ENCODE measurements at regions not wholly inside any gene's neighbourhood (a gene's known extent, or its start where the extent isn't known, plus 50 kb on each side); places are given as distances from the start of the nearest gene placed in this dataset.
A peak's percentile ranks its signal among the peaks of the same experiment; 100 is the strongest.
"Not testable (repeated sequence)": the region's sequence is repeated elsewhere in the genome, so short reads cannot be mapped to it uniquely, and the experiment has no call there.

GRCh38 chr3:34066999-34067398, 268.6 kb downstream of the PDCD6IP start:
- no peak for DNase-seq

- no peak for DNase-seq
Measured at GRCh38 chr3:34067536-34068051, 269.2 kb downstream of the PDCD6IP start.

DNA sequence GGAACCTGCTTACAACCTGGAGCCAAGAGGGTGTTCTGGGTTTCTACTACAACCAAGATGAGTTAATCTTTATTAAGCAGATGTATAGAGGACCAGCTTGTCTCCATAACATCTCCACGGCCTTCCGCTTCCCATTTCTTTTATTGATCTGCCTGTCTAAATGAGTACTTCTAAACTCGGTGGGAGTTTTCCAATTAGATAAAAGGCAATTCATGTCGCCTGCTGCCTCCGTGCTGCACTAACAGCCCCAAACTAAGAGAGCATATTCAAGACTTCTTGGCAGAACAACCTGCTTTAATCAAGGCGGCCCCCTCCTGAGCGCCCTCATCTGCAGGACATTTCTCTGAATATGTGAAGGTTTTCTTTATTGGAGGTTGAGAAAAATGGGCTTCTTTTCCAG, 270.1 kb downstream of the PDCD6IP start:
- DNase-seq = no peak

DNA sequence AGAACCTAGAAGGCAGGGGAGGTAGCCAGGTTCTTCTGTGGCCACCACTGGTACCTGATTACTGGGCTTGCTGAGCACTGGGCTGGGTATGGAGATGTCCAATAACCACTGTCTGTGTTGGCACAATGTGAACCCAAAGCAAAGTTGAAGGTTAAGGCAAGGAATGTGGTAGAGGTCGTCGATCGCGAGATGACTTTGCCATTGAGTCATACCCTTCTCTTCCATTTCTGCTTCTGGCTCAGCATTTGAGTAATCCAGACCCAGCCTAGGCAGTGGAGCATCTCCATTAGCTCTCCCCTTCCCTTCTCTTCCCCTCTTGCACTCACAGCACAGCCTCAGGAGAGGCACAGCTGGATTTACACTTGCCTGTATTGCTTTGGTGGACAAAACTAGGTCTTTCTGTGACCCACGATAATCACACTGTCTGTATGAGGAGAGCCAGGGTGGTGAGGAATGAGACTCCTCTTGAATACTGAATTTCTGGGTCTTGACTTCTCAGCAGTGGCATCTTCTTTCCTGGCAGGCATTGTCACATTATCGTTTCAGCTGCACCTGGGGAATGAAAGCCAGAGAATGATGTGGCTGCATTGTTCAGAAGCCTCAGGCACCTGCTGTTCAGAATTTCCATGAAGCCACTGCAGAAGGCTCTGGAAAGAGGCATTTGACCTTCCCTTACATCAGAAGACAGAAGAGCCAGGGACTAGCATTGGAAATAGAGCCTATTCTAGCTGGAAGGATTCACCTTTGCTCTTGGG, 272.6 kb downstream of the PDCD6IP start:
- no peak for DNase-seq

DNA sequence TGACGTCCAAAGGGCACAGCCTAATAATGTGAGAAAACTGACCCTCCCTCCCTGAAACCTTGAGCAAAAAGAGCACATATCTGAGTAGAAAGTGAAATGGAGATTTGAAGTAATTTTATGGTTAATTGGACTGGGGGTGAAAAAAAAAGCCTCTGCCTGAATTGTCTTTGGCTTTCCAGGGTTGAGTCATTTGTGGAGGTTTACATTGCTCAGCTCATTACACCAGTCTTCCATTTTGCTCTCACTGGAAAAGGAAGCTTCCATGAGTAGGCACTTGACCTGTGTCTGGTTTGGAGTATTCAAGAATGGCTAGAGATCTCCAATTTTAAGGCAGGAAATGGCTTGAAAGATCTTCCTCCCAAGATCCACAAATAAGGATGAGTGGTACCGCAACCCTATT, 273.9 kb downstream of the PDCD6IP start:
- DNase-seq = no peak

DNA sequence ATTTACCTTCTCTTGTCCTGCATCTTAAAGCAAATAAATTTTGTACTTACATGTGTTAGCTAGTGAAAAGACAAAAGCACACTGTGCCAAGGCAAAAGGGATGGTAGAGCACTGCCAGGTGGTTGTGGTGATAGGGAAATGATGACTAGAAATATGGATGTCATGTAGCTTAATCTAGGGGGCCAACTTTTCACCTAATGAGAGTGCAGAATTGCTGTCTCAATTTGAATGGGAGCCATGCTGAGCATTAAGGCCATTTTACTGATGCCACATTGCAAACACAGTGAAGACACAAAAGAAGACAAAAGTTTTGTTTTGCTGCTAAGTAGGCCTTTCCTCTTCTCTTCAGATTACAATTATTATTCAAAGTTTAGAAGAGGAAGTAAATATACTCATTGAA, 274.7 kb downstream of the PDCD6IP start:
- DNase-seq = no peak

DNA sequence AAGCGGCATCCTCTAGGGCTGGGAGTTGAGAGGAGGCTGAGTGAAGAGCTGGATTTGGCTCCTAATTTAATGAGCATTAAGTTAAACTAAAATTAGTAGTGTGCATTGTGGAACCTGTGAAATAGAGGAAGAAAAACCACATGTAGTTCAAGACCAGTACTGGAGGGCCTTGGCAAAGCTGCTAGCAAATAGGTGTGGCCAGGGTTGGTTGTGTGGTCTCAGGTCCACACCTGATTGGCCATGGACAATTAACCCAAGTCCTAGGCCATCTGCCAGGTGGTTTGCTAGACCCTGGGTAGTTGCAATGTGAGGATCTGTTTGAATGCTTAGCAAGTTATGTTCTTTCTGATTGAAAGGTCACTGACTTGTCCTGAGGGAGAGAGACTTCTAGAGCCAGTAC, 275.5 kb downstream of the PDCD6IP start:
- no peak for DNase-seq

DNA sequence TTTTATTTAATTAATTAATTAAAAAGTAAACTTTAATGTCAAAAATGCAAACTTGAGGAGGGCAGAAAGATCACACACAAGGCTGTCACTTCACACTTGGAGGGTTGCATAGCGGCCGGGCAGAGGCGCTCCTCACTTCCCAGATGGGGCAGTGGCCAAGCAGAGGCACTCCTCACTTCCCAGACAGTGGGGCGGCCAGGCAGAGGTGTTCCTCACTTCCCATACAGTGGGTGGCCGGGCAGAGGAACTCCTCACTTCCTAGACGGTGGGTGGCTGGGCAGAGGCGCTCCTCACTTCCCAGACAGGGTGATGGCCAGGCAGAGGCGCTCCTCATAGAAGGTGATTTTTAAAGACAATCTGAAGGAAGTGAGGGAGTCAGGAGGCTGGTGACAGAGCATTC, 277.5 kb downstream of the PDCD6IP start:
- DNase-seq = no peak

DNA sequence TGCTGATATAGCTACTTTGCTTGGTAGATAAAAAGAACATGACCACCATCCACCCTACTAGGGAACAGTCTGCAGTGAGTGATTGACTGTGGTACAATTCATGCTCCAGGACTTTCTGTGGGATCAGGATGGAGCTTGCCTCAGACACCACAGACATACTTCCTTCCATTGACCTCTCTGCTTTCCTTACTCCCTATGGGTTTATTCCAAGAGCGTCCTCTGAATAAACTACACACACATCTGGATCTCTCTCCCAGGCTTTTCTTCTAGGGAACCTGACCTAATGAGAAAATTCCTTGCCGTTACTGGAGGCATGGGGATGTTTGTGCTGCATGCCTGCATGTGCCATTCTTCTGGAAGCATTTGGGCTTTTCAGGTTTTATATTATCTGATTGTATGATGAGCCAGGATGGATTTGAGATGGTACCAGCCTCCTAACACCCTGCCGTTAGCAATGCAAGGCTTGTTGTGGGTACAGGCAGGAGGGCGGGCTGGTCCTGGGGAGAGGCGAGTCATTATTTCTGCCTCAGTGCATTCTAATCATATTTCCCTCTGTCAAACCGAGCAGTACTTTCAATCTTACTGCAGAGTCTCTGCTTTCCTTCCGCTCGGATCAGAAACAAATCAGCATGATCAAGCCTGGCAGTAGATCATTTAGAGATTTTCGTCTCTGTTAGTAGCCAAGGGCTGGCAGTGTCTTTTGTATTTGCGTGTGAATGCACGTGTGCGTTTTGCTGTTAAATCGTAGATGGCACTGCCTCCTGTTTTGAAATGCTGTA, 279.2 kb downstream of the PDCD6IP start:
- no peak for DNase-seq

GRCh38 chr3:34078418-34078817, 280.0 kb downstream of the PDCD6IP start:
- no peak for DNase-seq

- not testable (repeated sequence) for DNase-seq
Measured at GRCh38 chr3:34079849-34080248, 281.4 kb downstream of the PDCD6IP start.

DNA sequence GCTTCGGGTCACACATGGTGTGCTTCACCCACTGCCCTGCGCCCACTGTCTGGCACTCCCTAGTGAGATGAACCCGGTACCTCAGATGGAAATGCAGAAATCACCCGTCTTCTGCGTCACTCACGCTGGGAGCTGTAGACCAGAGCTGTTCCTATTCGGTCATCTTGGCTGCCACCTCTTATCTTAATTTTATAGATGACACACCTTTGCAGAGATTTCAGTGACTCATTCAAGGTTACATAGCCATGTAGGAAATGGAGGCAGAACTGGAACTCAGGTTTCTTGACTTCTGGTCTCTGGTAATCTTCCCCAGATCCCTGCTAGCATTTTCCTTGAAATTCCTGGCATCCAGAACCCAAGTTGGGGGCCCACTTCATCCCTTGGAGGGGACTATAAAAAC, 291.9 kb downstream of the PDCD6IP start:
- DNase-seq = not testable (repeated sequence)

DNA sequence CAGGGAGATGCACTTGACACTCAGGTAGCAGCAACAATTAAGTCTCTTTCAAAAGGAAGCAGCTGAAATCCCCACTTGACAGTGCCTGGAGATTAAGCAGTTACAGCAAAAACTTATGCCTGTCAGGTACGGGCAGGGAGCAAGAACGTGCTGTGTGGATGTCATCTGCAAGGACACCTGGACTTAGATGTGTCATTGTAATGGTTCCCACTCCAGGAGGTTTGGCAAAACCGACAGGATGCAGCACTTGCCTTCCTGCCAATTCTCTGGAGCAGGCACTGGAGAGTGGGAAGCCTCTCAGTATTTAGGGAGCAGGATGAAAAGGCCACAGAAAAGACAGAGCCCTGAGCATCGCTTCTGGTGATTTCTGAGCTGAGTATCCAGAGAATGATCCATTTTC, 292.4 kb downstream of the PDCD6IP start:
- no peak for DNase-seq

DNA sequence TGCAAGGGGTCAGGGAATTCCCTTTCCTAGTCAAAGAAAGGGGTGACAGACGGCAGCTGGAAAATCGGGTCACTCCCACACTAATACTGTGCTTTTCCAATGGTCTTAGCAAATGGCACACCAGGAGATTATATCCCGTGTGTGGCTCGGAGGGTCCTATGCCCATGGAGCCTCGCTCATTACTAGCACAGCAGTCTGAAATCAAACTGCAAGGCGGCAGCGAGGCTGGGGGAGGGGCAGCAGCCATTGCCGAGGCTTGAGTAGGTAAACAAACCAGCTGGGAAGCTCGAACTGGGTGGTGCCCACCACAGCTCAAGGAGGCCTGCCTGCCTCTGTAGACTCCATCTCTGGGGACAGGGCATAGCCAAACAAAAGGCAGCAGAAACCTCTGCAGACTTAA, 295.9 kb downstream of the PDCD6IP start:
- DNase-seq = not testable (repeated sequence)

- no peak for DNase-seq
Measured at GRCh38 chr3:34102288-34102687, 303.9 kb downstream of the PDCD6IP start.

GRCh38 chr3:34106379-34106778, 307.9 kb downstream of the PDCD6IP start:
- no peak for DNase-seq

GRCh38 chr3:34106879-34107278, 308.4 kb downstream of the PDCD6IP start:
- peak; percentile 21 for DNase-seq

DNA sequence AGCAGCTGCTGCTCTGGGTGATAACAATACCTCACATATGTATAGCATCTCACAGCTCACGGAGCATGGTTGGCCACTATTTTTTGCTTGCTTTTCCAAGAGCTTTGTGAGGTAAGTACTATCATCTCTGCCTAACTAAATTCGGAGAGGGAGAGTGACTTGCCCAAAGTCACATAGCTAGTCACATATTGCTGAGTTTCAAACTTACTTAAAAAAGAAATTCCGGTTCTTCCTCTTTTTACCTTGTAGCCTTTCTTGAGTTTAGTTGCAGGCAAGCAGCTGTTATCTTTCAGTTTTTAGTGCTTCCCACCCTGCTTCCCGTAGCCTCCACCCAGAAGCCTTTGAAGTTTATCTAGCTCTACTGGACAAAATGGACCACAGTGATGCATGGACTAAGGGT, 309.2 kb downstream of the PDCD6IP start:
- DNase-seq = no peak

GRCh38 chr3:34109021-34109420, 310.6 kb downstream of the PDCD6IP start:
- DNase-seq = no peak

DNA sequence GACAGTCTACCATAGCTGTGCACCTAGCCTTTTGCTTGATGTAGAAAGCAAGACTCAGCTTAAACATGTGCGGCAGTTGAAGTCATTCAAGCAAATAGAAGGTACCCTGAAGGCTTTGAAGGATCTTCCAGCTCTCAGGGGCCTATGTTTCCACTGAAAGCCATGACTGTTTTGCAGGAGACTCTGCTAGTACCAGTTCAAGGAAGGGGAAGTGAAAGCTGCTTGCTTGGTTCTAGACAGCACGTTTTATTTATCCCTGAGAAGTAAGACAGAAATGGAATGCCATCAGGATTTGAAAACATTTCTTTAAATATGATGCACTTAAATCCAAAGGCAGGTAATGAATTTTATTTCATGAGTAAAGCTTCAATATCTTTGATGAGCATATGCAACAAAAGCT, 311.4 kb downstream of the PDCD6IP start:
- no peak for DNase-seq

- DNase-seq = no peak
Measured at GRCh38 chr3:34111361-34111760, 312.9 kb downstream of the PDCD6IP start.

DNA sequence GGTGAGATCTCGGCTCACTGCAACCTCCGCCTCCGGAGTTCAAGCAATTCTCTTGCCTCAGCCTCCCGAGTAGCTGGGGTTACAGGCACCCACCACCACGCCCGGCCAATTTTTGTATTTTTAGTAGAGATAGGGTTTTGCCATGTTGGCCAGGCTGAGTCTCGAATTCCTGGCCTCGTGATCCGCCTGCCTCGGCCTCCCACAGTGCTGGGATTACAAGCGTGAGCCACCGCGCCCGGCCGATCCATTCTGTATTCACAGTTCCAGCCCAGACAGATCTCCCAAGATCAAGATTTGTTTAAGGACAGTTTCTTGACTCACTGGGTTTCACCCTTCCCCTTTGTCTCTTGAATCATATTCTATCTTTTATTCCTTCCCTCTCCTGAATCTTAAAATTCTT, 313.8 kb downstream of the PDCD6IP start:
- not testable (repeated sequence) for DNase-seq

- DNase-seq = no peak
Measured at GRCh38 chr3:34131091-34131490, 332.7 kb downstream of the PDCD6IP start.

DNA sequence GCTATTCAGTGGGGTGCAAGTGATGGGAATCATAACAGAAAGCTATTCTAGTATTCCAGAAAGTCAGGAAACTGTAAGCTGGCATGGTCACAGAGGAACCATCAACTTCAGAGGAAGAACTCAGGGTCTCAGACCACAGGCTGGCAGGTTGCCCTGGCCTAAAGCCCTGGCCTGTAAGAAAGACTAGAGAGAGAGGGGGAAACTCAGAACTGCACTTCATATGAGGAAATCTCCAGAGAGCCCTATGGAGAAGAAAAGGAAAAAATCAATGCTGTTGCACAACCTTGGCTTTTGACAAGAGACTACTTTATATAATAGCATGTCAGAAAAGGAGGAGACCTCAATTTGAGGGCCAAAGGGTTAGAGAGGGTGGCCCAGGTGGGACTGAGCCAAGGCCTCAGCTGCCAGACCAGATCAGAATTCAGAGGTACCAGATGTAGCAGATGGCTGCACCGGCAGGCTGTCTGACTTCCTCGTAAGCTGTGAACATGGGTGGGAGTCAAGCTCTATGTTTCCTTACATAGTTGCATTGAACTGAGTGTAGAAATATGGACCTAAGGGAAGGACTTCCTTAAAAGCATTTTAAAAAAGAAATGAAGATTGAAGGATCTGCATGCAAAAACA, 333.8 kb downstream of the PDCD6IP start:
- no peak for DNase-seq
